ENCODE measurements at regions not wholly inside any gene's neighbourhood (a gene's known extent, or its start where the extent isn't known, plus 50 kb on each side); places are given as distances from the start of the nearest gene placed in this dataset.

GRCh38 chr13:31081316-31081715 is 80.4 kb downstream of the HSPH1 start:
- Histone ChIP-seq H3K4me1 (ENCODE audit: control insufficient read depth, insufficient read depth, low read length) (peaks cover 15% of the 10 kb centered on the region), H3K9me3 (ENCODE audit: control insufficient read depth, low read length) (no peaks in the 10 kb centered on the region), H3K4me3 (ENCODE audit: low read length) (no peak overlapping the region), H3K9ac (ENCODE audit: low read length) (no peak overlapping the region), H3K36me3 (ENCODE audit: control insufficient read depth, insufficient read depth, low read length, severe bottlenecking) (no peaks in the 10 kb centered on the region), H3K27me3 (replicated peaks; ENCODE audit: control insufficient read depth, insufficient read depth, low read length) (peaks cover 7% of the 10 kb centered on the region)
- DNase-seq (ENCODE audit: low read depth) = no peak

- H3K9me3 ChIP-seq (ENCODE audit: control insufficient read depth, low read length) = no peaks in the 10 kb centered on the region
- H3K4me3 ChIP-seq (ENCODE audit: low read length) = no peak overlapping the region
- no peak overlapping the region for H3K9ac ChIP-seq (ENCODE audit: low read length)
- H3K36me3 ChIP-seq (ENCODE audit: control insufficient read depth, insufficient read depth, low read length, severe bottlenecking) = no peaks in the 10 kb centered on the region
- peaks cover 7% of the 10 kb centered on the region for H3K27me3 ChIP-seq (replicated peaks; ENCODE audit: control insufficient read depth, insufficient read depth, low read length)
- DNase-seq (ENCODE audit: low read depth) = no peak
- peaks cover 16% of the 10 kb centered on the region for H3K4me1 ChIP-seq (ENCODE audit: control insufficient read depth, insufficient read depth, low read length)
Measured at GRCh38 chr13:31074756-31075155, 86.9 kb downstream of the HSPH1 start.

- peak; percentile 4 for DNase-seq (ENCODE audit: low read depth)
- Histone ChIP-seq H3K36me3 (ENCODE audit: control insufficient read depth, insufficient read depth, low read length, severe bottlenecking) (no peaks in the 10 kb centered on the region), H3K4me1 (ENCODE audit: control insufficient read depth, insufficient read depth, low read length) (peaks cover 16% of the 10 kb centered on the region), H3K9me3 (ENCODE audit: control insufficient read depth, low read length) (no peaks in the 10 kb centered on the region), H3K27me3 (replicated peaks; ENCODE audit: control insufficient read depth, insufficient read depth, low read length) (peaks cover 7% of the 10 kb centered on the region), H3K4me3 (ENCODE audit: low read length) (no peak overlapping the region), H3K9ac (ENCODE audit: low read length) (no peak overlapping the region)
Measured at GRCh38 chr13:31073859-31074718, 87.6 kb downstream of the HSPH1 start.

- Histone ChIP-seq H3K27me3 (replicated peaks; ENCODE audit: control insufficient read depth, insufficient read depth, low read length) (peaks cover 5% of the 10 kb centered on the region), H3K4me1 (ENCODE audit: control insufficient read depth, insufficient read depth, low read length) (peaks cover 27% of the 10 kb centered on the region), H3K4me3 (ENCODE audit: low read length) (no peak overlapping the region), H3K36me3 (ENCODE audit: control insufficient read depth, insufficient read depth, low read length, severe bottlenecking) (no peaks in the 10 kb centered on the region), H3K9me3 (ENCODE audit: control insufficient read depth, low read length) (no peaks in the 10 kb centered on the region), H3K9ac (ENCODE audit: low read length) (no peak overlapping the region)
- peak; percentile 21 for DNase-seq (ENCODE audit: low read depth)
Measured at GRCh38 chr13:31072041-31072440, 89.7 kb downstream of the HSPH1 start.

GRCh38 chr13:31069808-31070534 is 91.7 kb downstream of the HSPH1 start:
- no peaks in the 10 kb centered on the region for H3K27me3 ChIP-seq (replicated peaks; ENCODE audit: control insufficient read depth, insufficient read depth, low read length)
- no peak overlapping the region for H3K9ac ChIP-seq (ENCODE audit: low read length)
- no peak for DNase-seq (ENCODE audit: low read depth)
- H3K4me1 ChIP-seq (ENCODE audit: control insufficient read depth, insufficient read depth, low read length) = peaks cover 27% of the 10 kb centered on the region
- H3K36me3 ChIP-seq (ENCODE audit: control insufficient read depth, insufficient read depth, low read length, severe bottlenecking) = no peaks in the 10 kb centered on the region
- H3K9me3 ChIP-seq (ENCODE audit: control insufficient read depth, low read length) = no peaks in the 10 kb centered on the region
- H3K4me3 ChIP-seq (ENCODE audit: low read length) = no peak overlapping the region

- Histone ChIP-seq H3K4me1 (ENCODE audit: control insufficient read depth, insufficient read depth, low read length) (peaks cover 21% of the 10 kb centered on the region), H3K9me3 (ENCODE audit: control insufficient read depth, low read length) (no peaks in the 10 kb centered on the region), H3K27me3 (replicated peaks; ENCODE audit: control insufficient read depth, insufficient read depth, low read length) (no peaks in the 10 kb centered on the region), H3K9ac (ENCODE audit: low read length) (no peak overlapping the region), H3K36me3 (ENCODE audit: control insufficient read depth, insufficient read depth, low read length, severe bottlenecking) (no peaks in the 10 kb centered on the region), H3K4me3 (ENCODE audit: low read length) (no peak overlapping the region)
- DNase-seq (ENCODE audit: low read depth) = no peak
Measured at GRCh38 chr13:31068119-31068423, 93.6 kb downstream of the HSPH1 start.

- Histone ChIP-seq H3K36me3 (ENCODE audit: control insufficient read depth, insufficient read depth, low read length, severe bottlenecking) (no peaks in the 10 kb centered on the region), H3K9me3 (ENCODE audit: control insufficient read depth, low read length) (no peaks in the 10 kb centered on the region), H3K9ac (ENCODE audit: low read length) (no peak overlapping the region), H3K4me3 (ENCODE audit: low read length) (no peak overlapping the region), H3K27me3 (replicated peaks; ENCODE audit: control insufficient read depth, insufficient read depth, low read length) (no peaks in the 10 kb centered on the region), H3K4me1 (ENCODE audit: control insufficient read depth, insufficient read depth, low read length) (peaks cover 21% of the 10 kb centered on the region)
- peak; percentile 41 for DNase-seq (ENCODE audit: low read depth)
Measured at GRCh38 chr13:31067416-31068118, 94.1 kb downstream of the HSPH1 start.

- no peaks in the 10 kb centered on the region for H3K9me3 ChIP-seq (ENCODE audit: control insufficient read depth, low read length)
- H3K36me3 ChIP-seq (ENCODE audit: control insufficient read depth, insufficient read depth, low read length, severe bottlenecking) = no peaks in the 10 kb centered on the region
- H3K27me3 ChIP-seq (replicated peaks; ENCODE audit: control insufficient read depth, insufficient read depth, low read length) = no peaks in the 10 kb centered on the region
- no peak overlapping the region for H3K4me3 ChIP-seq (ENCODE audit: low read length)
- peaks cover 11% of the 10 kb centered on the region for H3K4me1 ChIP-seq (ENCODE audit: control insufficient read depth, insufficient read depth, low read length)
- DNase-seq (ENCODE audit: low read depth) = no peak
- no peak overlapping the region for H3K9ac ChIP-seq (ENCODE audit: low read length)
Measured at GRCh38 chr13:31064636-31065035, 97.1 kb downstream of the HSPH1 start.

GRCh38 chr13:31063772-31064171 is 97.9 kb downstream of the HSPH1 start:
- H3K4me1 ChIP-seq (ENCODE audit: control insufficient read depth, insufficient read depth, low read length) = peaks cover 11% of the 10 kb centered on the region
- no peaks in the 10 kb centered on the region for H3K9me3 ChIP-seq (ENCODE audit: control insufficient read depth, low read length)
- no peak overlapping the region for H3K4me3 ChIP-seq (ENCODE audit: low read length)
- no peaks in the 10 kb centered on the region for H3K27me3 ChIP-seq (replicated peaks; ENCODE audit: control insufficient read depth, insufficient read depth, low read length)
- no peaks in the 10 kb centered on the region for H3K36me3 ChIP-seq (ENCODE audit: control insufficient read depth, insufficient read depth, low read length, severe bottlenecking)
- no peak for DNase-seq (ENCODE audit: low read depth)
- no peak overlapping the region for H3K9ac ChIP-seq (ENCODE audit: low read length)

GRCh38 chr13:31060655-31061054 is 101.0 kb downstream of the HSPH1 start:
- Histone ChIP-seq H3K27me3 (replicated peaks; ENCODE audit: control insufficient read depth, insufficient read depth, low read length) (no peaks in the 10 kb centered on the region), H3K4me3 (ENCODE audit: low read length) (no peak overlapping the region), H3K9me3 (ENCODE audit: control insufficient read depth, low read length) (no peaks in the 10 kb centered on the region), H3K9ac (ENCODE audit: low read length) (no peak overlapping the region), H3K4me1 (ENCODE audit: control insufficient read depth, insufficient read depth, low read length) (no peaks in the 10 kb centered on the region), H3K36me3 (ENCODE audit: control insufficient read depth, insufficient read depth, low read length, severe bottlenecking) (no peaks in the 10 kb centered on the region)
- DNase-seq (ENCODE audit: low read depth) = no peak

GRCh38 chr13:31060220-31060619 is 101.5 kb downstream of the HSPH1 start:
- DNase-seq (ENCODE audit: low read depth) = no peak
- H3K4me1 ChIP-seq (ENCODE audit: control insufficient read depth, insufficient read depth, low read length) = no peaks in the 10 kb centered on the region
- H3K9me3 ChIP-seq (ENCODE audit: control insufficient read depth, low read length) = no peaks in the 10 kb centered on the region
- no peaks in the 10 kb centered on the region for H3K36me3 ChIP-seq (ENCODE audit: control insufficient read depth, insufficient read depth, low read length, severe bottlenecking)
- no peak overlapping the region for H3K4me3 ChIP-seq (ENCODE audit: low read length)
- H3K27me3 ChIP-seq (replicated peaks; ENCODE audit: control insufficient read depth, insufficient read depth, low read length) = no peaks in the 10 kb centered on the region
- no peak overlapping the region for H3K9ac ChIP-seq (ENCODE audit: low read length)

Measured in adipocyte (in vitro differentiated cells).